Astrocyte of the cerebellum (primary cell): ENCODE measurements at regions not wholly inside any gene's neighbourhood (a gene's known extent, or its start where the extent isn't known, plus 50 kb on each side); places are given as distances from the start of the nearest gene placed in this dataset.

Experiments
- DNase-seq: peaks from one replicate; pipeline ENCODE4 v3.0.0-alpha.2; 2011; ENCODE audit warnings: low read depth
- H3K4me3 ChIP-seq: 2 replicates; pipeline ENCODE4 v1.5.1; 2011; ENCODE audit warnings: mild to moderate bottlenecking, low read depth, low read length, moderate library complexity
- CTCF ChIP-seq: IDR thresholded peaks from 2 replicates; pipeline ENCODE4 v1.5.1; 2012; ENCODE audit warnings: low read length, low read depth, moderate library complexity, mild to moderate bottlenecking; ENCODE audit errors: missing control alignments
- in situ Hi-C: cut with HindIII; loops from 2 replicates; pipeline ENCODE4 v1.10.0; 2017; ENCODE audit warnings: low sequenced_read_pairs

- DNase-seq = no peak
- H3K4me3 ChIP-seq = no peak overlapping the region
- in situ Hi-C loops = no loop called here
- TF ChIP-seq CTCF = no peak
These were observed 60.9 kb upstream of the TLR3 start for GRCh38 chr4:186008057-186008456.

- TF ChIP-seq CTCF = no peak
- in situ Hi-C loops = no loop called here
- no peak for DNase-seq
- H3K4me3 ChIP-seq = no peak overlapping the region
These were observed 59.0 kb upstream of the TLR3 start for GRCh38 chr4:186009976-186010375.

GRCh38 chr4:186010821-186011220 is 58.1 kb upstream of the TLR3 start:
- no peak overlapping the region for H3K4me3 ChIP-seq
- in situ Hi-C loops = no loop called here
- no peak for DNase-seq
- TF ChIP-seq CTCF = no peak

- no peak overlapping the region for H3K4me3 ChIP-seq
- DNase-seq = no peak
These were observed 56.9 kb upstream of the TLR3 start for GRCh38 chr4:186012071-186012470.

GRCh38 chr4:186013419-186014186 is 55.4 kb upstream of the TLR3 start:
- in situ Hi-C loops = no loop called here
- no peak overlapping the region for H3K4me3 ChIP-seq
- no peak for DNase-seq
- no peak for TF ChIP-seq CTCF

More at GRCh38 chr4:186012071-186012470, 56.9 kb upstream of the TLR3 start:
- TF ChIP-seq CTCF = no peak
- in situ Hi-C loops = no loop called here

- no peak overlapping the region for H3K4me3 ChIP-seq
- no peak for DNase-seq
- in situ Hi-C loops = loop anchor here (5.0 kb wide), 1 partner anchor 93 kb away; no protein-coding TSS in a partner anchor
- TF ChIP-seq CTCF = no peak
These were observed 53.6 kb upstream of the TLR3 start for GRCh38 chr4:186015212-186015817.
